DND-41 (cell line): ENCODE measurements at regions not wholly inside any gene's neighbourhood (a gene's known extent, or its start where the extent isn't known, plus 50 kb on each side); places are given as distances from the start of the nearest gene placed in this dataset.

ENCODE experiments used
- CTCF ChIP-seq: IDR thresholded peaks from 2 replicates; pipeline ENCODE4 v1.5.1; 2012; ENCODE audit warnings: borderline replicate concordance, low read length, moderate library complexity, mild to moderate bottlenecking; ENCODE audit not compliant: poor library complexity, severe bottlenecking; ENCODE audit errors: extremely low read depth
- EZH2 ChIP-seq: IDR thresholded peaks from 3 replicates; pipeline ENCODE4 v1.6.1; 2012; ENCODE audit warnings: borderline replicate concordance, low read depth, mild to moderate bottlenecking, moderate library complexity, low read length, inconsistent platforms; ENCODE audit not compliant: severe bottlenecking

GRCh38 chr10:28815681-28816080, 138.4 kb downstream of the BAMBI start:
- TF ChIP-seq EZH2 (no peak), CTCF (no peak)
